K562 (cell line): ENCODE measurements at regions not wholly inside any gene's neighbourhood (a gene's known extent, or its start where the extent isn't known, plus 50 kb on each side); places are given as distances from the start of the nearest gene placed in this dataset.

ENCODE experiments used
- ATAC-seq: fragments of 200-7000 bp; cut with Tn5 transposase; 3 replicates; pipeline ENCODE4 v1.9.1; 2020; ENCODE audit warnings: moderate library complexity
- BruUV-seq: library from RNA; stranded (reverse); fragments of 400-500 nt; replicated peaks from 2 replicates; lab custom pipeline; 2021; lab: Mats Ljungman, UMichigan
- CTCF ChIA-PET: fragments of 300-600 bp; formaldehyde crosslinking; extraction: SDS; loops from one replicate; lab custom pipeline; 2021; ENCODE audit warnings: low intra/inter-chr PET ratio; lab: Yijun Ruan, JAX
- POLR2A ChIA-PET: fragments of 300-600, 350-650 bp; sonication (Branson Sonifier 250); formaldehyde crosslinking; extraction: SDS; loops from one replicate; lab custom pipeline; 2021; ENCODE audit warnings: antibody characterized with exemption, inconsistent platforms; lab: Yijun Ruan, JAX
- DNase-seq, 4 experiments: peaks; one replicate each; pipeline versions ENCODE4 v3.0.0 to v3.0.0-alpha.2; 2011 to 2018; ENCODE audit warnings: low spot score in 3 of 4, mixed read lengths in 3 of 4; ENCODE audit errors: extremely low read depth in 1 of 4
- FAIRE-seq: peaks from 2 replicates; lab custom pipeline; 2011; peaks lifted over from hg19 to GRCh38; lab: Jason Lieb, UNC
- H2AFZ ChIP-seq: 2 replicates; pipeline ENCODE4 v1.6.0; 2011; ENCODE audit warnings: low read depth, low read length, control low read depth, inconsistent platforms
- H3K27ac ChIP-seq: fragments of 200-600 bp; 3 replicates; pipeline ENCODE4 v1.8.0; 2011; ENCODE audit warnings: low read depth, mild to moderate bottlenecking, control low read depth, inconsistent platforms, low read length, moderate library complexity, mixed read lengths; ENCODE audit errors: extremely low read depth
- H3K27me3 ChIP-seq, 2 experiments: fragments of 300-600 bp in 1 of 2; 2 replicates in 1 of 2; 3 replicates in 1 of 2; pipeline versions ENCODE4 v1.6.0 to v1.8.0; 2011; ENCODE audit warnings: inconsistent platforms in 2 of 2, low read length in 2 of 2, mild to moderate bottlenecking in 1 of 2, mixed read lengths in 1 of 2, moderate library complexity in 1 of 2; ENCODE audit not compliant: control insufficient read depth in 2 of 2, insufficient read depth in 2 of 2
- H3K36me3 ChIP-seq: fragments of 300-600 bp; 3 replicates; pipeline ENCODE4 v1.8.0; 2011; ENCODE audit warnings: mild to moderate bottlenecking, low read length, inconsistent platforms; ENCODE audit not compliant: control insufficient read depth, insufficient read depth
- H3K4me1 ChIP-seq, 2 experiments: fragments of 200-600 bp in 1 of 2; replicated peaks in 1 of 2; 2 replicates in 1 of 2; 3 replicates in 1 of 2; pipeline versions ENCODE4 v1.5.1 to v1.8.0; 2011; ENCODE audit warnings: inconsistent platforms in 2 of 2, low read length in 2 of 2, mild to moderate bottlenecking in 1 of 2, mixed read lengths in 1 of 2, moderate library complexity in 1 of 2; ENCODE audit not compliant: control insufficient read depth in 2 of 2, insufficient read depth in 2 of 2
- H3K4me2 ChIP-seq: 2 replicates; pipeline ENCODE4 v1.6.1; 2011; ENCODE audit warnings: low read length, control low read depth, inconsistent platforms, mixed read lengths; ENCODE audit not compliant: insufficient read depth
- H3K4me3 ChIP-seq: fragments of 200-600 bp; sonication (generic), shearing (Covaris generic); 2 replicates; pipeline ENCODE4 v1.5.1; 2016; ENCODE audit warnings: control low read depth, inconsistent platforms
- H3K79me2 ChIP-seq: fragments of 200-600 bp; 3 replicates; pipeline ENCODE4 v1.8.0; 2011; ENCODE audit warnings: low read length, inconsistent platforms; ENCODE audit not compliant: control insufficient read depth, insufficient read depth
- H3K9ac ChIP-seq, 2 experiments: 2 replicates each; pipeline versions ENCODE4 v1.6.0 to v1.6.1; 2011; ENCODE audit warnings: low read depth in 2 of 2, low read length in 2 of 2, control low read depth in 1 of 2, inconsistent platforms in 1 of 2, mild to moderate bottlenecking in 1 of 2, mixed read lengths in 1 of 2; ENCODE audit not compliant: insufficient read depth in 1 of 2
- H3K9me1 ChIP-seq: one replicate; pipeline ENCODE4 v1.6.0; 2011; ENCODE audit warnings: inconsistent platforms, mild to moderate bottlenecking, low read length, moderate library complexity; ENCODE audit not compliant: control insufficient read depth, insufficient read depth
- H3K9me3 ChIP-seq: replicated peaks from 2 replicates; pipeline ENCODE4 v1.5.1; 2011; ENCODE audit warnings: low read depth, low read length, inconsistent platforms; ENCODE audit not compliant: control insufficient read depth, insufficient read depth
- H4K20me1 ChIP-seq: replicated peaks from 2 replicates; pipeline ENCODE4 v1.6.1; 2011; ENCODE audit warnings: low read length, inconsistent platforms, mixed read lengths; ENCODE audit not compliant: control insufficient read depth, insufficient read depth
- CBFB ChIP-seq: sonication (generic); formaldehyde crosslinking; IDR thresholded peaks from 2 replicates; pipeline ENCODE4 v1.4.0; 2020; ENCODE audit warnings: mild to moderate bottlenecking, missing genetic modification reagents
- DNMT1 ChIP-seq: fragments of 450-650 bp; IDR thresholded peaks from 2 replicates; pipeline ENCODE4 v1.6.1; 2016; ENCODE audit warnings: antibody characterized with exemption, mild to moderate bottlenecking
- ESRRB ChIP-seq: fragments of 250-450 bp; sonication (Bioruptor Pico); IDR thresholded peaks from 2 replicates; pipeline ENCODE4 v1.5.0; 2020; ENCODE audit warnings: mild to moderate bottlenecking, moderate library complexity, borderline replicate concordance
- GABPB1 ChIP-seq: sonication (generic); formaldehyde crosslinking; IDR thresholded peaks from 2 replicates; pipeline ENCODE4 v1.8.0; 2022; ENCODE audit warnings: mild to moderate bottlenecking, missing genetic modification reagents
- KLF1 ChIP-seq: fragments of 450-650 bp; IDR thresholded peaks from 2 replicates; pipeline ENCODE4 v1.6.1; 2016; ENCODE audit warnings: missing genetic modification characterization, missing compliant biosample characterization
- MEF2D ChIP-seq: conservative IDR thresholded peaks from 2 replicates; pipeline ENCODE4 v1.6.1; 2016; ENCODE audit warnings: low read depth, missing genetic modification characterization, missing compliant biosample characterization
- RB1 ChIP-seq: fragments of 450-650 bp; IDR thresholded peaks from 2 replicates; pipeline ENCODE4 v1.6.1; 2017; ENCODE audit warnings: low read depth, mild to moderate bottlenecking
- SMARCC2 ChIP-seq: fragments of 450-650 bp; IDR thresholded peaks from 2 replicates; pipeline ENCODE4 v1.6.1; 2017; ENCODE audit warnings: antibody characterized with exemption, moderate library complexity, mild to moderate bottlenecking, low read depth
- STAT5A ChIP-seq: IDR thresholded peaks from 2 replicates; pipeline ENCODE4 v1.6.1; 2012; ENCODE audit warnings: low read length, inconsistent platforms, borderline replicate concordance
- TOE1 ChIP-seq, 2 experiments: fragments of 450-650 bp in 1 of 2; sonication (generic) in 1 of 2; formaldehyde crosslinking in 1 of 2; IDR thresholded peaks; 2 replicates each; pipeline versions ENCODE4 v1.7.1 to v1.8.0; 2016 to 2022; ENCODE audit warnings: borderline replicate concordance in 2 of 2, mild to moderate bottlenecking in 2 of 2, antibody characterized with exemption in 1 of 2, inconsistent platforms in 1 of 2, low read depth in 1 of 2, missing genetic modification reagents in 1 of 2, moderate library complexity in 1 of 2
- ZBTB17 ChIP-seq: fragments of 450-650 bp; formaldehyde crosslinking; IDR thresholded peaks from 2 replicates; pipeline ENCODE4 v1.4.0; 2020; ENCODE audit warnings: mild to moderate bottlenecking
- ZBTB7A ChIP-seq: IDR thresholded peaks from 2 replicates; pipeline ENCODE4 v1.6.1; 2011; ENCODE audit warnings: low read depth, mild to moderate bottlenecking, low read length, moderate library complexity, borderline replicate concordance; ENCODE audit not compliant: control insufficient read depth
- ZFP30 ChIP-seq: fragments of 250-450 bp; sonication (Bioruptor Pico); IDR thresholded peaks from 2 replicates; pipeline ENCODE4 v1.8.0; 2022; ENCODE audit warnings: moderate library complexity, mild to moderate bottlenecking, inconsistent platforms, borderline replicate concordance
- WGBS: fragments of 100-300 bp; shearing (Covaris generic); methylation state at CpG from one replicate; pipeline ENCODE4 v1.1.6; 2016; ENCODE audit warnings: low coverage, mixed read lengths; ENCODE audit not compliant: insufficient coverage; ENCODE audit errors: missing lambda C conversion rate; 5-methylcytosine and 5-hydroxymethylcytosine counted together
- in situ Hi-C: fragments of 300-500 bp; cut with MboI; formaldehyde crosslinking; loops from 4 replicates; pipeline ENCODE4 v1.15.0; 2018; ENCODE audit warnings: inconsistent platforms, mixed read lengths
- intact Hi-C: fragments of 100-400 bp; cut with micrococcal nuclease; formaldehyde crosslinking; loops from 2 replicates; pipeline ENCODE4 v1.14.2; 2022
- TF ChIP-seq, protein P1 (sequence below): fragments of 250-450 bp; sonication (Bioruptor Pico); IDR thresholded peaks from 2 replicates; pipeline ENCODE4 v1.8.0; 2021; ENCODE audit warnings: moderate library complexity, mild to moderate bottlenecking, inconsistent platforms
- TF ChIP-seq, protein P2 (sequence below): sonication (generic); formaldehyde crosslinking; IDR thresholded peaks from 2 replicates; pipeline ENCODE4 v1.8.1; 2023; ENCODE audit warnings: mild to moderate bottlenecking, missing genetic modification reagents
- TF ChIP-seq, protein P3 (sequence below): fragments of 250-450 bp; sonication (Bioruptor Pico); IDR thresholded peaks from 2 replicates; pipeline ENCODE4 v1.9.0; 2021; ENCODE audit warnings: mild to moderate bottlenecking, inconsistent platforms

DNA sequence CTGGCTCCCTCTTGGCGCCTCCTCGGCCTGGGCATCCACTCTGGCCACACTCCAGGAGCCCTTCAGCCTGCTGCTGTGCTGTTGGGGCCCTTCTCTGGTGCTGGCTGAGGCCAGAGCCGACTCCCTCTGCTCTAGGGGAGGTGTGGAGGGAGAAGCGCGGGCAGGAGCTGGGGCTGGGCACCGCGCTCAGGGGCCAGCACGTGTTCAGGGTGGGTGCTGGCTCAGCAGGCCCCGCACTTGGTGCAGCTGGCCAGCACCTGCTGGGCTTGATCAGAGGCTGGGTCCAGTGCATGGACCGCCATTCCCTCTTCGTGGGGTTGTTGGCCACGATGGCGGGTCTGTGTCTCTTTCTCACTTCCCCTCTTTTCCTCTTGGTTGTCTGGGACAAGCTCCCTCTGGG lies 2381.0 kb downstream of the LRRC4C start:
- Histone ChIP-seq H3K4me3 (no peak overlapping the region), H4K20me1 (no peaks in the 10 kb centered on the region), H3K9ac (no peak overlapping the region), H3K27ac (no peak overlapping the region), H3K4me1 (no peaks in the 10 kb centered on the region), H3K27me3 (no peaks in the 10 kb centered on the region), H2AFZ (no peak overlapping the region), H3K4me2 (no peak overlapping the region), H3K9me1 (no peaks in the 10 kb centered on the region), H3K9me3 (no peaks in the 10 kb centered on the region; the same call in 1 of the 2 replicates), H3K36me3 (no peaks in the 10 kb centered on the region), H3K79me2 (no peaks in the 10 kb centered on the region)
- FAIRE-seq (no peak), ATAC-seq (no peak), DNase-seq (no peak)
- in situ Hi-C loops (no loop called here), intact Hi-C loops (no loop called here)
- BruUV-seq, result no TSS peak
- CTCF ChIA-PET, result no interaction called here
- 5% methylated on average over 11 of the region's 13 CpGs for WGBS
- TF ChIP-seq, protein P1, sequence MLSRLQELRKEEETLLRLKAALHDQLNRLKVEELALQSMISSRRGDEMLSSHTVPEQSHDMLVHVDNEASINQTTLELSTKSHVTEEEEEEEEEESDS (CRISPR knock-in tag), result no peak
- TF ChIP-seq MEF2D (tag), result no peak
- no peak for TF ChIP-seq SMARCC2
- TF ChIP-seq TOE1 (IDR thresholded peaks at IDR 0.05; ENCODE audit: borderline replicate concordance), result no peak
- no peak for TF ChIP-seq TOE1 (CRISPR knock-in tag; IDR thresholded peaks at IDR 0.05; ENCODE audit: borderline replicate concordance, low read depth)
- TF ChIP-seq KLF1 (tag), result no peak
- TF ChIP-seq ESRRB (CRISPR knock-in tag), result no peak
- TF ChIP-seq ZBTB17 (CRISPR knock-in tag), result no peak
- TF ChIP-seq STAT5A, result no peak
- TF ChIP-seq, protein P2, sequence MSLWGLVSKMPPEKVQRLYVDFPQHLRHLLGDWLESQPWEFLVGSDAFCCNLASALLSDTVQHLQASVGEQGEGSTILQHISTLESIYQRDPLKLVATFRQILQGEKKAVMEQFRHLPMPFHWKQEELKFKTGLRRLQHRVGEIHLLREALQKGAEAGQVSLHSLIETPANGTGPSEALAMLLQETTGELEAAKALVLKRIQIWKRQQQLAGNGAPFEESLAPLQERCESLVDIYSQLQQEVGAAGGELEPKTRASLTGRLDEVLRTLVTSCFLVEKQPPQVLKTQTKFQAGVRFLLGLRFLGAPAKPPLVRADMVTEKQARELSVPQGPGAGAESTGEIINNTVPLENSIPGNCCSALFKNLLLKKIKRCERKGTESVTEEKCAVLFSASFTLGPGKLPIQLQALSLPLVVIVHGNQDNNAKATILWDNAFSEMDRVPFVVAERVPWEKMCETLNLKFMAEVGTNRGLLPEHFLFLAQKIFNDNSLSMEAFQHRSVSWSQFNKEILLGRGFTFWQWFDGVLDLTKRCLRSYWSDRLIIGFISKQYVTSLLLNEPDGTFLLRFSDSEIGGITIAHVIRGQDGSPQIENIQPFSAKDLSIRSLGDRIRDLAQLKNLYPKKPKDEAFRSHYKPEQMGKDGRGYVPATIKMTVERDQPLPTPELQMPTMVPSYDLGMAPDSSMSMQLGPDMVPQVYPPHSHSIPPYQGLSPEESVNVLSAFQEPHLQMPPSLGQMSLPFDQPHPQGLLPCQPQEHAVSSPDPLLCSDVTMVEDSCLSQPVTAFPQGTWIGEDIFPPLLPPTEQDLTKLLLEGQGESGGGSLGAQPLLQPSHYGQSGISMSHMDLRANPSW (CRISPR knock-in tag), result no peak
- no peak for TF ChIP-seq GABPB1 (CRISPR knock-in tag)
- no peak for TF ChIP-seq RB1
- TF ChIP-seq, protein P3, sequence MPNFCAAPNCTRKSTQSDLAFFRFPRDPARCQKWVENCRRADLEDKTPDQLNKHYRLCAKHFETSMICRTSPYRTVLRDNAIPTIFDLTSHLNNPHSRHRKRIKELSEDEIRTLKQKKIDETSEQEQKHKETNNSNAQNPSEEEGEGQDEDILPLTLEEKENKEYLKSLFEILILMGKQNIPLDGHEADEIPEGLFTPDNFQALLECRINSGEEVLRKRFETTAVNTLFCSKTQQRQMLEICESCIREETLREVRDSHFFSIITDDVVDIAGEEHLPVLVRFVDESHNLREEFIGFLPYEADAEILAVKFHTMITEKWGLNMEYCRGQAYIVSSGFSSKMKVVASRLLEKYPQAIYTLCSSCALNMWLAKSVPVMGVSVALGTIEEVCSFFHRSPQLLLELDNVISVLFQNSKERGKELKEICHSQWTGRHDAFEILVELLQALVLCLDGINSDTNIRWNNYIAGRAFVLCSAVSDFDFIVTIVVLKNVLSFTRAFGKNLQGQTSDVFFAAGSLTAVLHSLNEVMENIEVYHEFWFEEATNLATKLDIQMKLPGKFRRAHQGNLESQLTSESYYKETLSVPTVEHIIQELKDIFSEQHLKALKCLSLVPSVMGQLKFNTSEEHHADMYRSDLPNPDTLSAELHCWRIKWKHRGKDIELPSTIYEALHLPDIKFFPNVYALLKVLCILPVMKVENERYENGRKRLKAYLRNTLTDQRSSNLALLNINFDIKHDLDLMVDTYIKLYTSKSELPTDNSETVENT (CRISPR knock-in tag), result no peak
- TF ChIP-seq ZFP30, result no peak
- TF ChIP-seq ZBTB7A, result no peak
- TF ChIP-seq CBFB, result no peak
- no peak for TF ChIP-seq DNMT1
- POLR2A ChIA-PET, result no interaction called here
